HepG2 (cell line): ENCODE measurements at regions not wholly inside any gene's neighbourhood (a gene's known extent, or its start where the extent isn't known, plus 50 kb on each side); places are given as distances from the start of the nearest gene placed in this dataset.

ENCODE experiments used
- ATAC-seq: fragments of 200-7000 bp; cut with Tn5 transposase; 3 replicates; pipeline ENCODE4 v1.9.1; 2020; ENCODE audit warnings: mild to moderate bottlenecking, moderate library complexity
- BruUV-seq: library from RNA; stranded (reverse); fragments of 400-500 nt; replicated peaks from 2 replicates; lab custom pipeline; 2021; lab: Mats Ljungman, UMichigan
- CTCF ChIA-PET: fragments of 300-600 bp; formaldehyde crosslinking; extraction: SDS; loops from one replicate; lab custom pipeline; 2021; ENCODE audit warnings: low total read pairs, inconsistent platforms, low intra/inter-chr PET ratio; lab: Yijun Ruan, JAX
- POLR2A ChIA-PET: fragments of 350-600 bp; sonication (Branson Sonifier 250); formaldehyde crosslinking; loops from one replicate; lab custom pipeline; 2020; ENCODE audit warnings: antibody characterized with exemption, inconsistent platforms; lab: Yijun Ruan, JAX
- DNase-seq: peaks from one replicate; pipeline ENCODE4 v3.0.0-alpha.2; 2015; ENCODE audit warnings: low spot score
- FAIRE-seq: peaks from 3 replicates; lab custom pipeline; 2011; peaks lifted over from hg19 to GRCh38; lab: Jason Lieb, UNC
- H2AFZ ChIP-seq: one replicate; pipeline ENCODE4 v1.6.1; 2011; ENCODE audit warnings: low read length, inconsistent platforms
- H3K27ac ChIP-seq: fragments of 300-600 bp; 3 replicates; pipeline ENCODE4 v1.8.0; 2011; ENCODE audit warnings: mixed run types, mild to moderate bottlenecking, mixed read lengths, low read length, inconsistent platforms; ENCODE audit not compliant: insufficient read depth; ENCODE audit errors: extremely low read length
- H3K27me3 ChIP-seq, 2 experiments: fragments of 200-600 bp in 1 of 2; 2 replicates in 1 of 2; 3 replicates in 1 of 2; pipeline versions ENCODE4 v1.6.0 to v1.8.0; 2011; ENCODE audit warnings: low read length in 2 of 2, mild to moderate bottlenecking in 2 of 2, moderate library complexity in 2 of 2, inconsistent platforms in 1 of 2; ENCODE audit not compliant: insufficient read depth in 2 of 2, control insufficient read depth in 1 of 2
- H3K36me3 ChIP-seq, 2 experiments: fragments of 200-600 bp in 1 of 2; replicated peaks in 1 of 2; 2 replicates in 1 of 2; 3 replicates in 1 of 2; pipeline versions ENCODE4 v1.5.1 to v1.8.0; 2011; ENCODE audit warnings: low read length in 2 of 2, inconsistent platforms in 1 of 2; ENCODE audit not compliant: insufficient read depth in 2 of 2, control insufficient read depth in 1 of 2
- H3K4me1 ChIP-seq: 2 replicates; pipeline ENCODE4 v1.5.1; 2012; ENCODE audit warnings: low read length, inconsistent platforms; ENCODE audit not compliant: insufficient read depth
- H3K4me2 ChIP-seq: 2 replicates; pipeline ENCODE4 v1.6.0; 2011; ENCODE audit warnings: low read depth, low read length, inconsistent platforms
- H3K4me3 ChIP-seq, 3 experiments: fragments of 200-600 bp in 1 of 3; sonication (generic), shearing (Covaris generic) in 1 of 3; replicated peaks in 1 of 3; 2 replicates each; pipeline ENCODE4 v1.5.1; 2011 to 2016; ENCODE audit warnings: low read length in 3 of 3, inconsistent platforms in 2 of 3, low read depth in 2 of 3, mild to moderate bottlenecking in 2 of 3, control low read depth in 1 of 3, mixed read lengths in 1 of 3; ENCODE audit not compliant: insufficient read depth in 1 of 3
- H3K79me2 ChIP-seq: one replicate; pipeline ENCODE4 v1.6.1; 2011; ENCODE audit warnings: low read length, inconsistent platforms; ENCODE audit not compliant: insufficient read depth
- H3K9ac ChIP-seq: 2 replicates; pipeline ENCODE4 v1.6.0; 2011; ENCODE audit warnings: mild to moderate bottlenecking, low read depth, low read length, inconsistent platforms; ENCODE audit not compliant: insufficient read depth
- H3K9me3 ChIP-seq: 2 replicates; pipeline ENCODE4 v1.5.1; 2012; ENCODE audit warnings: mild to moderate bottlenecking, low read length
- H4K20me1 ChIP-seq: 2 replicates; pipeline ENCODE4 v1.6.0; 2011; ENCODE audit warnings: inconsistent platforms, mild to moderate bottlenecking, low read length, moderate library complexity; ENCODE audit not compliant: insufficient read depth
- ELF4 ChIP-seq: sonication (generic); formaldehyde crosslinking; IDR thresholded peaks from 2 replicates; pipeline ENCODE4 v1.5.0; 2020; ENCODE audit warnings: missing genetic modification reagents, mild to moderate bottlenecking, moderate library complexity, borderline replicate concordance
- HIVEP1 ChIP-seq: sonication (generic); formaldehyde crosslinking; IDR thresholded peaks from 2 replicates; pipeline ENCODE4 v1.4.0; 2020; ENCODE audit warnings: mild to moderate bottlenecking, missing genetic modification reagents
- MATR3 ChIP-seq: sonication (generic); formaldehyde crosslinking; IDR thresholded peaks from 2 replicates; pipeline ENCODE4 v1.4.0; 2020; ENCODE audit warnings: missing genetic modification reagents
- SIX4 ChIP-seq: sonication (generic); formaldehyde crosslinking; IDR thresholded peaks from 2 replicates; pipeline ENCODE4 v1.4.0; 2020; ENCODE audit warnings: missing genetic modification reagents
- ZBTB38 ChIP-seq: sonication (generic); formaldehyde crosslinking; IDR thresholded peaks from 2 replicates; pipeline ENCODE4 v1.5.1; 2020; ENCODE audit warnings: mild to moderate bottlenecking, missing genetic modification reagents
- ZSCAN12 ChIP-seq: sonication (generic); formaldehyde crosslinking; IDR thresholded peaks from 2 replicates; pipeline ENCODE4 v1.9.0; 2021; ENCODE audit warnings: mild to moderate bottlenecking, missing genetic modification reagents
- WGBS: methylation state at CpG from one replicate; pipeline ENCODE4 v1.1.6; 2017; ENCODE audit warnings: low lambda C conversion rate; 5-methylcytosine and 5-hydroxymethylcytosine counted together
- in situ Hi-C: cut with HindIII; loops from 2 replicates; pipeline ENCODE4 v1.10.0; 2017; ENCODE audit warnings: low pct_unique_long_range_greater_than_20kb; ENCODE audit not compliant: extremely low pct_ligation_motif_present
- intact Hi-C: fragments of 100-400 bp; cut with micrococcal nuclease; formaldehyde crosslinking; loops from one replicate; pipeline ENCODE4 v1.10.0; 2022; ENCODE audit not compliant: unreplicated experiment
- TF ChIP-seq, protein P1 (sequence below): sonication (generic); formaldehyde crosslinking; IDR thresholded peaks from 2 replicates; pipeline ENCODE4 v1.4.0; 2020; ENCODE audit warnings: low read depth, mild to moderate bottlenecking, missing genetic modification reagents
- TF ChIP-seq, protein P2 (sequence below): sonication (generic); formaldehyde crosslinking; IDR thresholded peaks from 2 replicates; pipeline ENCODE4 v1.4.0; 2020; ENCODE audit warnings: mild to moderate bottlenecking, missing genetic modification reagents, borderline replicate concordance

DNA sequence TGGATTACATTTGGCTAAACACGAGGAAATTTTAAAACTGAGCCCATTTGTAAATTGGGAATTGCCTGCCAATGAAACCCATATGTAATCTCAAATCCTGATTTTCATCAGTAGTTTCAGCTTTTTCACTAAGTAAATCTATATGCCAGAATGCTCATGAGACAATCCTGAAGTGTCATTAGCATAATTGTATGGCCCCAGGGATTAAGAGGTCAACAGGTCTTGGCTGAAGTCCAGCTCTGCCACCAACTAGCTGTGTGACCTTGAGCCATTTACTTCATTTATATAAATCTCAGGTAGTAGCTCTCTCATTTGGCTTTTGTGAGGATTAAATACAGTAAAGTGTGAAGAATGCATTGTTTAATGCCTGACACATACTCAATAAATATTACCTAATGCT is 320.5 kb upstream of the EMCN start:
- Histone ChIP-seq H3K4me3 (no peak overlapping the region), H3K4me2 (no peak overlapping the region), H3K79me2 (no peaks in the 10 kb centered on the region), H3K36me3 (no peaks in the 10 kb centered on the region), H2AFZ (no peak overlapping the region), H3K4me1 (no peaks in the 10 kb centered on the region), H3K9ac (no peak overlapping the region), H3K27me3 (no peaks in the 10 kb centered on the region), H3K9me3 (no peaks in the 10 kb centered on the region), H4K20me1 (no peaks in the 10 kb centered on the region), H3K27ac (no peak overlapping the region)
- FAIRE-seq (no peak), DNase-seq (no peak), ATAC-seq (no peak)
- POLR2A ChIA-PET: no interaction called here
- in situ Hi-C loops (no loop called here), intact Hi-C loops (no loop called here)
- TF ChIP-seq, protein P1, sequence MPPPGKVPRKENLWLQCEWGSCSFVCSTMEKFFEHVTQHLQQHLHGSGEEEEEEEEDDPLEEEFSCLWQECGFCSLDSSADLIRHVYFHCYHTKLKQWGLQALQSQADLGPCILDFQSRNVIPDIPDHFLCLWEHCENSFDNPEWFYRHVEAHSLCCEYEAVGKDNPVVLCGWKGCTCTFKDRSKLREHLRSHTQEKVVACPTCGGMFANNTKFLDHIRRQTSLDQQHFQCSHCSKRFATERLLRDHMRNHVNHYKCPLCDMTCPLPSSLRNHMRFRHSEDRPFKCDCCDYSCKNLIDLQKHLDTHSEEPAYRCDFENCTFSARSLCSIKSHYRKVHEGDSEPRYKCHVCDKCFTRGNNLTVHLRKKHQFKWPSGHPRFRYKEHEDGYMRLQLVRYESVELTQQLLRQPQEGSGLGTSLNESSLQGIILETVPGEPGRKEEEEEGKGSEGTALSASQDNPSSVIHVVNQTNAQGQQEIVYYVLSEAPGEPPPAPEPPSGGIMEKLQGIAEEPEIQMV (CRISPR knock-in tag): no peak
- TF ChIP-seq ZBTB38 (CRISPR knock-in tag): no peak
- TF ChIP-seq MATR3 (CRISPR knock-in tag): no peak
- TF ChIP-seq HIVEP1 (CRISPR knock-in tag): no peak
- no peak for TF ChIP-seq SIX4 (CRISPR knock-in tag)
- no peak for TF ChIP-seq ZSCAN12 (CRISPR knock-in tag)
- TF ChIP-seq, protein P2, sequence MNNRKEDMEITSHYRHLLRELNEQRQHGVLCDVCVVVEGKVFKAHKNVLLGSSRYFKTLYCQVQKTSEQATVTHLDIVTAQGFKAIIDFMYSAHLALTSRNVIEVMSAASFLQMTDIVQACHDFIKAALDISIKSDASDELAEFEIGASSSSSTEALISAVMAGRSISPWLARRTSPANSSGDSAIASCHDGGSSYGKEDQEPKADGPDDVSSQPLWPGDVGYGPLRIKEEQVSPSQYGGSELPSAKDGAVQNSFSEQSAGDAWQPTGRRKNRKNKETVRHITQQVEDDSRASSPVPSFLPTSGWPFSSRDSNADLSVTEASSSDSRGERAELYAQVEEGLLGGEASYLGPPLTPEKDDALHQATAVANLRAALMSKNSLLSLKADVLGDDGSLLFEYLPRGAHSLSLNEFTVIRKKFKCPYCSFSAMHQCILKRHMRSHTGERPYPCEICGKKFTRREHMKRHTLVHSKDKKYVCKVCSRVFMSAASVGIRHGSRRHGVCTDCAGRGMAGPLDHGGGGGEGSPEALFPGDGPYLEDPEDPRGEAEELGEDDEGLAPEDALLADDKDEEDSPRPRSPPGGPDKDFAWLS (CRISPR knock-in tag): no peak
- no peak for TF ChIP-seq ELF4 (CRISPR knock-in tag)
- WGBS: 0% methylated on average over 1 of the region's 1 CpG
- BruUV-seq: no TSS peak
- CTCF ChIA-PET: no interaction called here
